GM23248 (cell line): ENCODE measurements at regions not wholly inside any gene's neighbourhood (a gene's known extent, or its start where the extent isn't known, plus 50 kb on each side); places are given as distances from the start of the nearest gene placed in this dataset. TPM values are rescaled to one million over a fixed set of nuclear protein-coding genes. Genes with fewer than 3 reads are reported as not detected.

Experiments used
- DNase-seq: peaks from one replicate; pipeline ENCODE4 v3.0.0-alpha.2; 2015
- H2AFZ ChIP-seq: fragments of 200-600 bp; sonication (generic); 2 replicates; pipeline ENCODE4 v1.6.1; 2016; ENCODE audit warnings: antibody characterized with exemption
- H3F3A ChIP-seq: fragments of 200-600 bp; sonication (generic); 2 replicates; pipeline ENCODE4 v1.6.1; 2016; ENCODE audit warnings: mild to moderate bottlenecking, antibody characterized with exemption, mixed run types; ENCODE audit not compliant: insufficient read depth
- H3K27ac ChIP-seq: fragments of 200-600 bp; sonication (generic); 2 replicates; pipeline ENCODE4 v1.5.1; 2016; ENCODE audit warnings: mild to moderate bottlenecking
- H3K27me3 ChIP-seq: fragments of 200-600 bp; sonication (generic); replicated peaks from 2 replicates; pipeline ENCODE4 v1.6.1; 2016; ENCODE audit warnings: mild to moderate bottlenecking; ENCODE audit not compliant: insufficient read depth
- H3K36me3 ChIP-seq: fragments of 200-600 bp; sonication (generic); 2 replicates; pipeline ENCODE4 v1.6.1; 2016; ENCODE audit warnings: low read depth, mild to moderate bottlenecking
- H3K4me1 ChIP-seq: fragments of 200-600 bp; sonication (generic); 2 replicates; pipeline ENCODE4 v1.6.1; 2016; ENCODE audit warnings: mild to moderate bottlenecking; ENCODE audit not compliant: insufficient read depth
- H3K4me2 ChIP-seq: fragments of 200-600 bp; sonication (generic); one replicate; pipeline ENCODE4 v1.6.1; 2016; ENCODE audit warnings: mild to moderate bottlenecking; ENCODE audit not compliant: unreplicated experiment
- H3K4me3 ChIP-seq: fragments of 200-600 bp; sonication (generic); 2 replicates; pipeline ENCODE4 v1.5.1; 2016; ENCODE audit warnings: mild to moderate bottlenecking
- H3K79me2 ChIP-seq: fragments of 200-600 bp; sonication (generic); 2 replicates; pipeline ENCODE4 v1.6.1; 2016; ENCODE audit warnings: mild to moderate bottlenecking; ENCODE audit not compliant: insufficient read depth
- H3K9ac ChIP-seq: fragments of 200-600 bp; sonication (generic); 2 replicates; pipeline ENCODE4 v1.6.1; 2016; ENCODE audit warnings: mild to moderate bottlenecking
- H3K9me2 ChIP-seq: fragments of 200-600 bp; sonication (generic); 2 replicates; pipeline ENCODE4 v1.6.1; 2016; ENCODE audit warnings: mixed run types, mild to moderate bottlenecking, moderate library complexity; ENCODE audit not compliant: insufficient read depth
- H3K9me3 ChIP-seq: fragments of 200-600 bp; sonication (generic); one replicate; pipeline ENCODE4 v1.6.1; 2017; ENCODE audit warnings: low read depth
- H4K20me1 ChIP-seq: fragments of 200-600 bp; sonication (generic); 2 replicates; pipeline ENCODE4 v1.6.0; 2016; ENCODE audit not compliant: insufficient read depth
- EZH2 ChIP-seq: fragments of 200-600 bp; sonication (generic); IDR thresholded peaks from 2 replicates; pipeline ENCODE4 v1.6.1; 2018; ENCODE audit warnings: antibody characterized with exemption, mild to moderate bottlenecking; ENCODE audit not compliant: insufficient read depth, poor library complexity, severe bottlenecking
- EZH2phosphoT487 ChIP-seq: fragments of 200-600 bp; sonication (generic); IDR thresholded peaks from 2 replicates; pipeline ENCODE4 v1.6.1; 2018; ENCODE audit warnings: antibody characterized with exemption, moderate library complexity, mild to moderate bottlenecking, low read depth; ENCODE audit not compliant: insufficient read depth
- WGBS, 2 experiments: methylation state at CpG; one replicate each; pipeline ENCODE4 v1.1.6; 2015 to 2017; ENCODE audit warnings: low lambda C conversion rate in 2 of 2, low coverage in 1 of 2; ENCODE audit errors: missing lambda C conversion rate in 2 of 2; 5-methylcytosine and 5-hydroxymethylcytosine counted together
- in situ Hi-C: fragments of 300-500 bp; cut with MboI; formaldehyde crosslinking; loops from 2 replicates; pipeline ENCODE4 v1.15.0; 2020
- small RNA-seq: library from RNA; depleted of rRNA; stranded (forward); fragments of <200 nt; gene quantifications from one replicate; pipeline ENCODE3, GENCODE V24; 2014; ENCODE audit warnings: low read depth, low replicate concordance

- no peaks in the 10 kb centered on the region for H3K27me3 ChIP-seq
- H2AFZ ChIP-seq, result no peak overlapping the region
- no peak for DNase-seq
- H3K4me3 ChIP-seq, result no peak overlapping the region
- no peaks in the 10 kb centered on the region for H3K9me2 ChIP-seq
- no peak for TF ChIP-seq EZH2
- TF ChIP-seq EZH2phosphoT487, result no peak
- H3K36me3 ChIP-seq, result no peaks in the 10 kb centered on the region
- H3K79me2 ChIP-seq, result no peaks in the 10 kb centered on the region
- no peaks in the 10 kb centered on the region for H3K4me1 ChIP-seq
- in situ Hi-C loops, result no loop called here
- H3K27ac ChIP-seq, result no peak overlapping the region
- H3F3A ChIP-seq, result no peaks in the 10 kb centered on the region
- no peaks in the 10 kb centered on the region for H3K9me3 ChIP-seq
- 65 to 73% methylated on average over 6 of the region's 6 CpGs for WGBS, 2 experiments
- no peaks in the 10 kb centered on the region for H4K20me1 ChIP-seq
- no peak overlapping the region for H3K4me2 ChIP-seq
- no peak overlapping the region for H3K9ac ChIP-seq
These were observed 52.4 kb upstream of the PTMA start for GRCh38 chr2:231655894-231656293.

Small RNA genes lying in the stretch of these regions (small RNA-seq; reads per million reads assigned to genes)
- not detected for gene RN7SL499P
